RWPE2 (cell line): ENCODE measurements at regions not wholly inside any gene's neighbourhood (a gene's known extent, or its start where the extent isn't known, plus 50 kb on each side); places are given as distances from the start of the nearest gene placed in this dataset.

ENCODE experiments used
- ATAC-seq: fragments of 200-7000 bp; cut with Tn5 transposase; 3 replicates; pipeline ENCODE4 v1.9.1; 2021; ENCODE audit warnings: low read depth
- DNase-seq: peaks from one replicate; pipeline ENCODE4 v3.0.0-alpha.2; 2020; ENCODE audit warnings: low spot score
- H3K27ac ChIP-seq: fragments of 450-650 bp; 2 replicates; pipeline ENCODE4 v1.5.1; 2017; ENCODE audit warnings: mild to moderate bottlenecking; ENCODE audit not compliant: poor library complexity, severe bottlenecking
- H3K27me3 ChIP-seq: fragments of 250-450 bp; sonication (Bioruptor Pico); 2 replicates; pipeline ENCODE4 v1.5.1; 2021; ENCODE audit warnings: mild to moderate bottlenecking, moderate library complexity; ENCODE audit not compliant: insufficient read depth, poor library complexity, severe bottlenecking
- H3K36me3 ChIP-seq: fragments of 250-450 bp; sonication (Bioruptor Pico); 2 replicates; pipeline ENCODE4 v1.5.1; 2020; ENCODE audit warnings: low read depth, mild to moderate bottlenecking, moderate library complexity
- H3K4me1 ChIP-seq: fragments of 250-450 bp; sonication (Bioruptor Pico); 2 replicates; pipeline ENCODE4 v1.5.1; 2021; ENCODE audit warnings: mild to moderate bottlenecking, moderate library complexity; ENCODE audit not compliant: insufficient read depth, poor library complexity, severe bottlenecking
- H3K4me3 ChIP-seq: fragments of 250-450 bp; sonication (Bioruptor Pico); 2 replicates; pipeline ENCODE4 v1.5.1; 2021; ENCODE audit warnings: mild to moderate bottlenecking, moderate library complexity; ENCODE audit not compliant: severe bottlenecking
- H3K9me3 ChIP-seq: fragments of 250-450 bp; sonication (Bioruptor Pico); 2 replicates; pipeline ENCODE4 v1.5.1; 2021; ENCODE audit warnings: mild to moderate bottlenecking, moderate library complexity; ENCODE audit not compliant: severe bottlenecking
- CTCF ChIP-seq: fragments of 450-650 bp; IDR thresholded peaks from one replicate; pipeline ENCODE4 v1.5.1; 2017; ENCODE audit warnings: mild to moderate bottlenecking, moderate library complexity; ENCODE audit not compliant: poor library complexity, severe bottlenecking

- TF ChIP-seq CTCF: no peak
- ATAC-seq: no peak
These were observed 96.3 kb upstream of the TIAM2 start for GRCh38 chr6:154898821-154899220.

GRCh38 chr6:154899824-154900463, 95.2 kb upstream of the TIAM2 start:
- no peak overlapping the region for H3K27ac ChIP-seq
- no peak for TF ChIP-seq CTCF
- ATAC-seq (no peak), DNase-seq (no peak)
- no peaks in the 10 kb centered on the region for H3K36me3 ChIP-seq
- no peaks in the 10 kb centered on the region for H3K9me3 ChIP-seq
- H3K4me3 ChIP-seq: no peak overlapping the region
- no peaks in the 10 kb centered on the region for H3K27me3 ChIP-seq
- no peaks in the 10 kb centered on the region for H3K4me1 ChIP-seq

More at GRCh38 chr6:154898821-154899220, 96.3 kb upstream of the TIAM2 start:
- H3K4me3 ChIP-seq: no peak overlapping the region
- H3K36me3 ChIP-seq: no peaks in the 10 kb centered on the region
- H3K4me1 ChIP-seq: no peaks in the 10 kb centered on the region
- H3K27ac ChIP-seq: no peak overlapping the region
- no peaks in the 10 kb centered on the region for H3K27me3 ChIP-seq
- DNase-seq: no peak
- no peaks in the 10 kb centered on the region for H3K9me3 ChIP-seq

- H3K9me3 ChIP-seq: no peaks in the 10 kb centered on the region
- no peaks in the 10 kb centered on the region for H3K27me3 ChIP-seq
- TF ChIP-seq CTCF: no peak
- ATAC-seq (no peak), DNase-seq (no peak)
- no peak overlapping the region for H3K27ac ChIP-seq
- H3K36me3 ChIP-seq: no peaks in the 10 kb centered on the region
- no peaks in the 10 kb centered on the region for H3K4me1 ChIP-seq
- no peak overlapping the region for H3K4me3 ChIP-seq
These were observed 93.1 kb upstream of the TIAM2 start for GRCh38 chr6:154901876-154902552.

GRCh38 chr6:154907291-154907690, 87.8 kb upstream of the TIAM2 start:
- ATAC-seq: no peak
- no peak for DNase-seq
- Histone ChIP-seq H3K36me3 (no peaks in the 10 kb centered on the region), H3K4me1 (no peaks in the 10 kb centered on the region), H3K27ac (no peak overlapping the region), H3K27me3 (no peaks in the 10 kb centered on the region), H3K9me3 (no peaks in the 10 kb centered on the region), H3K4me3 (no peak overlapping the region)
- TF ChIP-seq CTCF: no peak

- no peak overlapping the region for H3K27ac ChIP-seq
- no peaks in the 10 kb centered on the region for H3K36me3 ChIP-seq
- no peak for DNase-seq
- H3K4me1 ChIP-seq: no peaks in the 10 kb centered on the region
- H3K27me3 ChIP-seq: no peaks in the 10 kb centered on the region
- TF ChIP-seq CTCF: no peak
- no peak for ATAC-seq
- no peak overlapping the region for H3K4me3 ChIP-seq
- no peaks in the 10 kb centered on the region for H3K9me3 ChIP-seq
These were observed 86.4 kb upstream of the TIAM2 start for GRCh38 chr6:154908723-154909122.
